SIG-M5 treated with dmso at 0.1 percent for 504 hours (cell line): ENCODE measurements at regions not wholly inside any gene's neighbourhood (a gene's known extent, or its start where the extent isn't known, plus 50 kb on each side); places are given as distances from the start of the nearest gene placed in this dataset.

Experiments used
- DNase-seq: peaks from one replicate; lab custom pipeline; 2025; ENCODE audit not compliant: unreplicated experiment; lab: John Stamatoyannopoulos, UW

GRCh38 chr5:7331131-7331530 lies 64.8 kb upstream of the ADCY2 start:
- no peak for DNase-seq
